ENCODE measurements at regions not wholly inside any gene's neighbourhood (a gene's known extent, or its start where the extent isn't known, plus 50 kb on each side); places are given as distances from the start of the nearest gene placed in this dataset.

DNA sequence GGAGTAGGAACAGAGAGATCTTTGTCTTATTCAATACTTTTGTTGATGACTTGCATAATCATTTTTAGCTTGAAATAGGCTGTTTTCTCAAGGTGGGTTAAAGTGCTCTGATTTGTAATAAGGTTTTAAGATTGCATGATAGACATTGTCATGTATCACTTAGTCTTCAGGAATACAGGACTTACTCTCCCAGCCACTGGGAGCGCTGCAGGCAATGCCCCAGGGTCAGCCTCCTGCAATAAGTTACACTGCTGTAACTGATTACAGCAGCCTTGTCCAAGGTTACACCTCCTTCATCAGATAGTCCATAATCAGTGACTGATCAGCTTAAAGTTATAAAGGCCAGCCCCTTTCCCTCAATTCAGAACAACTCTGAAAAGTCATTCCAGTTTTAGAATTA is 218.6 kb downstream of the ESM1 start:
- no peaks in the 10 kb centered on the region for H3K27me3 ChIP-seq (ENCODE audit: insufficient read depth, low read length)
- no peaks in the 10 kb centered on the region for H3K79me2 ChIP-seq (ENCODE audit: control insufficient read depth, insufficient read depth, low read length, unreplicated experiment)
- no peak overlapping the region for H3K27ac ChIP-seq (ENCODE audit: low read depth, low read length)
- no peaks in the 10 kb centered on the region for H3K36me3 ChIP-seq (ENCODE audit: insufficient read depth, low read length)
- no peak overlapping the region for H2AFZ ChIP-seq (ENCODE audit: low read length, unreplicated experiment)
- no peak overlapping the region for H3K4me3 ChIP-seq (ENCODE audit: low read depth, low read length)
- peaks cover 1% of the 10 kb centered on the region for H3K4me1 ChIP-seq (ENCODE audit: control insufficient read depth, insufficient read depth, low read length, unreplicated experiment)

DNA sequence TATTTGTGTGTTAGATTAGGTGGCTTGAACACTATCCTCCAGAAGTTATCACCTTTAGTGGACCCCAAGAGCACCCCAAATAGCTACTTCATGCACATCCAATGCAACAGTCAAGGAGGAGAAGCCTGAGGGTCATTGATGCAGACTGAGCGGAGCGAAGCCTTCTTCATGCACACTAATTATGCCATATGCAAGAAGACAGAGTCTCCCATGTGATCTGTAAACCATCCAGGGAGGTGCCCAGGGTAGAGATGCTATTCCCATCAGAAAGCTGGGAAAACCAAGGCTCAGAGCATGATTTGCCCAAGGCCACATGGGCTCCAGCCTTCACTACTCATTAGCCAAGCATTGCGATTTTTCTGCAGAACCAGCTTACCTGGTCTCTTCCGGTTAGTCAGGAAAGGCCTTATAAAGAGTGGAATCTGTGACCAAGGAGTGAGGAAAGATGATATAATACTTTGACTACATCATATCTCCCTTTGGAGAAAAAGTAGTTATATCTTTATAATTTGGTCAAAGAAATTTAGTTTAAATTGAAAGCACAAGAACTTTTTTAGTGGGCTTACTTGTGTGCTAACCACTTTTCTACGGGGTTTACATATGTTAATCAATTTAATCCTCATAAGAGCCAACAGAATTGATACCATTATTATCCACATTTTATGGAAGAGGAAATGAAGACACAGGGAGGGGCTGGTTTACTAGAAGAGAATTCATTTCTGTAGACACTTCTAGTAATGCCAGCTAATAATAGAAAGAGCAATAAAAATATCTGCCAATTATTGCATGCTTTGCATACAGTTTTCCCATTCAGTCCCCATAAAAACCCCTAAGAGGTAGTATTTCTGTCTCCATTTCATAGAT is 220.0 kb downstream of the ESM1 start:
- H3K79me2 ChIP-seq (ENCODE audit: control insufficient read depth, insufficient read depth, low read length, unreplicated experiment) = no peaks in the 10 kb centered on the region
- no peaks in the 10 kb centered on the region for H3K36me3 ChIP-seq (ENCODE audit: insufficient read depth, low read length)
- H3K4me3 ChIP-seq (ENCODE audit: low read depth, low read length) = no peak overlapping the region
- peaks cover 15% of the 10 kb centered on the region for H3K4me1 ChIP-seq (ENCODE audit: control insufficient read depth, insufficient read depth, low read length, unreplicated experiment)
- H3K27ac ChIP-seq (ENCODE audit: low read depth, low read length) = no peak overlapping the region
- H3K27me3 ChIP-seq (ENCODE audit: insufficient read depth, low read length) = no peaks in the 10 kb centered on the region
- no peak overlapping the region for H2AFZ ChIP-seq (ENCODE audit: low read length, unreplicated experiment)

DNA sequence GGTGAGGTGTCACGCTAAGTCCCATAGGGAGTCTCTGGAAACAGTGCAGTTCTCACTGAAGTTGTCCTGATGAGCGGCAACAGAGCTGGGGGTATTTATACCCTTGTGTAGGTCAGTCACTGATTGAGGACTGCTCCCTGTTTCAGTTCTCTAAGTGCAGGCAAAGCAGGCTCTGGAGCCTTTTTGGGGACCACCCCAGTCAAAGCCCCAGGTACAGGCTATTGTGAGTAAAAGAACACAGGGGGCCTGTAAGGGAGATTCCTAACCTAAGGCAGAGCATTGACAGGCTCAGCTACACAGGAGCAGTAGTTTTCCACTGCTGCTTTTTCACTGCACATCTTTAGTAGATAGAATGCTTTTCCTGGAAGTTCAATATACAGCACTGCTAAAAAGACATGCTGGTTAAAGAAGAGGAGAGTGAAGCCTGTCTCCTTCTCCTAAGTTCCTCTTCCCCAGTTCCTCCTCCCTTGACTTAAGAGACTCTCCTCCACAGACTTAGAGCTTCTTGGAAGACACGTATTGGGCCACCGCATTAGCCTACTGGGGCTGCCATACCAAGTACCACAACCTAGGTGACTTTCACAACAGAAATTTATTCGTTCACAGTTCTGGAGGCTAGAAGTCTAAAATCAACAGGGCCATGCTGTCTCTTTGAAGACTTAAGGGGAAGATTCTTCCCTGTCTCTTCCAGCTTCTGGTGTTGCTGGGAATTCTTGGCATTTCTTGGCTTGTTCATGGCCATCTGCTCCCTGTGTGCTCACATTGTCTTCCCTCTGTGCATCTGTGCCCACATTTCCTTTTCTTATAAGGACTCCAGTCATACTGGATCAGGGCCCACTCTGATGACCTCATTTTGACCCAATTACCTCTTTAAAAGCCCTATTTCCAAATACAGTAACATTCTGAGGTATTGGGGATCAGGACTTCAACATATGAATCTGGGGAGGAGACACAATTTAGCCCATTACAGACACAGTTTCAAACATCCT is 221.0 kb downstream of the ESM1 start:
- H3K27ac ChIP-seq (ENCODE audit: low read depth, low read length) = no peak overlapping the region
- no peaks in the 10 kb centered on the region for H3K36me3 ChIP-seq (ENCODE audit: insufficient read depth, low read length)
- H3K4me1 ChIP-seq (ENCODE audit: control insufficient read depth, insufficient read depth, low read length, unreplicated experiment) = peaks cover 20% of the 10 kb centered on the region
- H2AFZ ChIP-seq (ENCODE audit: low read length, unreplicated experiment) = no peak overlapping the region
- H3K27me3 ChIP-seq (ENCODE audit: insufficient read depth, low read length) = no peaks in the 10 kb centered on the region
- no peaks in the 10 kb centered on the region for H3K79me2 ChIP-seq (ENCODE audit: control insufficient read depth, insufficient read depth, low read length, unreplicated experiment)
- H3K4me3 ChIP-seq (ENCODE audit: low read depth, low read length) = no peak overlapping the region

GRCh38 chr5:54761213-54761701 is 224.1 kb downstream of the ESM1 start:
- H3K36me3 ChIP-seq (ENCODE audit: insufficient read depth, low read length) = no peaks in the 10 kb centered on the region
- no peak overlapping the region for H2AFZ ChIP-seq (ENCODE audit: low read length, unreplicated experiment)
- H3K27me3 ChIP-seq (ENCODE audit: insufficient read depth, low read length) = no peaks in the 10 kb centered on the region
- peaks cover 20% of the 10 kb centered on the region for H3K4me1 ChIP-seq (ENCODE audit: control insufficient read depth, insufficient read depth, low read length, unreplicated experiment)
- H3K79me2 ChIP-seq (ENCODE audit: control insufficient read depth, insufficient read depth, low read length, unreplicated experiment) = no peaks in the 10 kb centered on the region
- 0 out of 2 replicates have a peak overlapping the region, but pooled peaks have one; percentile 8 for H3K4me3 ChIP-seq (ENCODE audit: low read depth, low read length)
- H3K27ac ChIP-seq (ENCODE audit: low read depth, low read length) = peak overlapping the region; percentile 84

DNA sequence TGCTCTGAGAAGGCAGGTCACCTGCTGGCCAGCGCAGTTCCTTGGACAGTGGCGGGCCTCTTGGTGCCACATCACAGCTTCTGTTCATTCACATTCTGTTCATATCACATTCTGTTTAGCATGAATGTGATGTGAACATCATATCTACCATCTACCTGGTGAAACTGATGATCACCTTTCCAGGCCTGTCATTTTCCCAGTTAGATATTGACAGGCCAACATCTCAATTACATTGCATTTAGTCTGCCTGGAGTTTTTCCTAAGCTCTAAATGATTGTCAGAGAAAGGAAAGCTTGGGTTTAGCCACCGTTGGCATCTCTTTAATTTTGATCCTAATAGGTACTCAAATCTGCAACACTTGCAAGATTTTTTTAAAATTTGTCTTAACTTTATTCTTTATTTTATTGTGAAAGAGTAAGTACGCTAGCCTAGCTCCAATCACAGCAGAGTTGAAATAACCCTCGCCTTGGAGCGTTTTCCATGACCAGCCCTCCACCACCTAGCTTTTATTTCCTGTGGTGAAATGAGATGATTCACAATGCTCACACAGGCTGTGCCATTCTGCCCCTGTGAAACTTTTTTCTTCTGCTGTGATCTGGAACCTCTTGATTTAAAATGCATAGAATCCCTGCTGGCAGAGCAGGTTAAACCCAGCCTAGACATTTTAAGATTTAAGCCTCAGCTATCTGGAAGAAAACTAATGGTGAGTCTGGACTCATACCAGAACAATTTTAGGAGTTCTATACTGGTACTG is 225.0 kb downstream of the ESM1 start:
- Histone ChIP-seq H3K4me1 (ENCODE audit: control insufficient read depth, insufficient read depth, low read length, unreplicated experiment) (peaks cover 20% of the 10 kb centered on the region), H3K4me3 (ENCODE audit: low read depth, low read length) (peak overlapping the region; percentile 8; the same call in 1 of the 2 replicates), H3K36me3 (ENCODE audit: insufficient read depth, low read length) (no peaks in the 10 kb centered on the region), H2AFZ (ENCODE audit: low read length, unreplicated experiment) (no peak overlapping the region), H3K79me2 (ENCODE audit: control insufficient read depth, insufficient read depth, low read length, unreplicated experiment) (no peaks in the 10 kb centered on the region), H3K27me3 (ENCODE audit: insufficient read depth, low read length) (no peaks in the 10 kb centered on the region), H3K27ac (ENCODE audit: low read depth, low read length) (peak overlapping the region; percentile 84)

GRCh38 chr5:54758038-54758437 is 227.4 kb downstream of the ESM1 start:
- H3K27ac ChIP-seq (ENCODE audit: low read depth, low read length) = no peak overlapping the region
- H2AFZ ChIP-seq (ENCODE audit: low read length, unreplicated experiment) = no peak overlapping the region
- peaks cover 22% of the 10 kb centered on the region for H3K4me1 ChIP-seq (ENCODE audit: control insufficient read depth, insufficient read depth, low read length, unreplicated experiment)

GRCh38 chr5:54757541-54757940 is 227.9 kb downstream of the ESM1 start:
- no peaks in the 10 kb centered on the region for H3K27me3 ChIP-seq (ENCODE audit: insufficient read depth, low read length)
- H3K4me3 ChIP-seq (ENCODE audit: low read depth, low read length) = no peak overlapping the region
- no peak overlapping the region for H2AFZ ChIP-seq (ENCODE audit: low read length, unreplicated experiment)
- H3K4me1 ChIP-seq (ENCODE audit: control insufficient read depth, insufficient read depth, low read length, unreplicated experiment) = peaks cover 26% of the 10 kb centered on the region
- no peaks in the 10 kb centered on the region for H3K79me2 ChIP-seq (ENCODE audit: control insufficient read depth, insufficient read depth, low read length, unreplicated experiment)
- no peak overlapping the region for H3K27ac ChIP-seq (ENCODE audit: low read depth, low read length)
- no peaks in the 10 kb centered on the region for H3K36me3 ChIP-seq (ENCODE audit: insufficient read depth, low read length)

More at GRCh38 chr5:54758038-54758437, 227.4 kb downstream of the ESM1 start:
- H3K27me3 ChIP-seq (ENCODE audit: insufficient read depth, low read length) = no peaks in the 10 kb centered on the region
- no peak overlapping the region for H3K4me3 ChIP-seq (ENCODE audit: low read depth, low read length)
- H3K36me3 ChIP-seq (ENCODE audit: insufficient read depth, low read length) = no peaks in the 10 kb centered on the region
- no peaks in the 10 kb centered on the region for H3K79me2 ChIP-seq (ENCODE audit: control insufficient read depth, insufficient read depth, low read length, unreplicated experiment)

DNA sequence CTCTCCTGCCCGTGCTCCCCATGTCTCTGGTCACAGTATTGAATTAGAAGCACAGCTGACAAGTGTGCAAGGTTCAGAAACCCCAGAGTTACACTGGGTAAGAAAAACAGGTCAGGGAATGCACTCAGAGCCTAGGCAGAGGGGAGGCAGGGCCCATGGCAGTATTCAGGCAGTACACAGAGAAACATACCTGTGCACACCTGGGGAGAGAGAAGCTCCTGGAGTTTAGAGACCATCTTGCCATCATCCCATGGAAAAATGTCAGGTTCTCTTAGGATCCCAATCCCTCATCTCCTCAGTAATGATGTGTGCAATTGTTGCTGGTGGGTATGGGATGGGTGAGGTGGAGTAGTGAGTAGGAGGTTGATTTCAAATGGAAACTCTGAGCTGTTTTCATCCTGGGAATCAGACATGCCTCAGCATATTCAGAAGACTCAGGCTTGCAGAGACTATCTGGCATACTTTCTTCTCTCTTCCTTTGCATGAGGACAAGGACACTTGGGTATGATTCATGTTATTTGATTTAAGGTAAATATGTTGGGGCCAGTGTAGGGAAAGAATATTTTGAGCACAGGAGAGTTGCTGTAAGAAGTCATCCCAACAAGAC is 228.5 kb downstream of the ESM1 start:
- Histone ChIP-seq H3K4me3 (ENCODE audit: low read depth, low read length) (no peak overlapping the region), H2AFZ (ENCODE audit: low read length, unreplicated experiment) (no peak overlapping the region), H3K27ac (ENCODE audit: low read depth, low read length) (no peak overlapping the region), H3K36me3 (ENCODE audit: insufficient read depth, low read length) (no peaks in the 10 kb centered on the region), H3K4me1 (ENCODE audit: control insufficient read depth, insufficient read depth, low read length, unreplicated experiment) (peaks cover 26% of the 10 kb centered on the region), H3K79me2 (ENCODE audit: control insufficient read depth, insufficient read depth, low read length, unreplicated experiment) (no peaks in the 10 kb centered on the region), H3K27me3 (ENCODE audit: insufficient read depth, low read length) (no peaks in the 10 kb centered on the region)

- Histone ChIP-seq H3K27me3 (ENCODE audit: insufficient read depth, low read length) (no peaks in the 10 kb centered on the region), H2AFZ (ENCODE audit: low read length, unreplicated experiment) (no peak overlapping the region), H3K27ac (ENCODE audit: low read depth, low read length) (no peak overlapping the region), H3K36me3 (ENCODE audit: insufficient read depth, low read length) (no peaks in the 10 kb centered on the region), H3K4me1 (ENCODE audit: control insufficient read depth, insufficient read depth, low read length, unreplicated experiment) (peaks cover 20% of the 10 kb centered on the region), H3K4me3 (ENCODE audit: low read depth, low read length) (no peak overlapping the region), H3K79me2 (ENCODE audit: control insufficient read depth, insufficient read depth, low read length, unreplicated experiment) (no peaks in the 10 kb centered on the region)
Observed at GRCh38 chr5:54756301-54756700, 229.1 kb downstream of the ESM1 start.

GRCh38 chr5:54754878-54755277 is 230.5 kb downstream of the ESM1 start:
- Histone ChIP-seq H3K79me2 (ENCODE audit: control insufficient read depth, insufficient read depth, low read length, unreplicated experiment) (no peaks in the 10 kb centered on the region), H3K4me3 (ENCODE audit: low read depth, low read length) (no peak overlapping the region), H3K4me1 (ENCODE audit: control insufficient read depth, insufficient read depth, low read length, unreplicated experiment) (peaks cover 6% of the 10 kb centered on the region), H3K27me3 (ENCODE audit: insufficient read depth, low read length) (no peaks in the 10 kb centered on the region), H2AFZ (ENCODE audit: low read length, unreplicated experiment) (no peak overlapping the region), H3K27ac (ENCODE audit: low read depth, low read length) (no peak overlapping the region), H3K36me3 (ENCODE audit: insufficient read depth, low read length) (no peaks in the 10 kb centered on the region)
